Eye (tissue), 1 donor: ENCODE measurements at regions not wholly inside any gene's neighbourhood (a gene's known extent, or its start where the extent isn't known, plus 50 kb on each side); places are given as distances from the start of the nearest gene placed in this dataset.
"Not testable (repeated sequence)": the region's sequence is repeated elsewhere in the genome, so short reads cannot be mapped to it uniquely, and the experiment has no call there.

Experiments used
- DNase-seq: peaks from one replicate; pipeline ENCODE4 v3.0.0-alpha.2; 2015

DNA sequence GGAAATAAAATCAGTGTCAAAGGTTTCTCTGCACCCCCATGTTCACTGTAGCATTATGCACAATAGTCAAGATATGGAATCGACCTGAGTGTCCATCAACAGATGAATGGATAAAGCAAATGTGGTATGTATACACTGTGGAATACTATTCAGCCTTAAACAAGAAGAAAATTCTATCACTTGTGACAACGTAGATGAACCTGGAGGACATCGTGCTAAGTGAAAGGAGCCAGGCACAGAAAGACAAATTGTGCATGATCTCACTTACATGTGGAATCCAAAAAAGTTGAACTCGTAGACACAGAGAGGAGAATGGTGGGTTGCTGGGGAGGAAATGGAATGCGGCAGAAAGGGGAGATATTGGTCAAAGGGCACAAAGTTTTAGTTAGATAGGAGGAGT, 136.3 kb upstream of the ESR1 start:
- DNase-seq = no peak

- DNase-seq = no peak
Observed at GRCh38 chr6:151674578-151674977, 132.9 kb upstream of the ESR1 start.

- DNase-seq = peak; percentile 52
Observed at GRCh38 chr6:151675746-151676459, 131.6 kb upstream of the ESR1 start.

DNA sequence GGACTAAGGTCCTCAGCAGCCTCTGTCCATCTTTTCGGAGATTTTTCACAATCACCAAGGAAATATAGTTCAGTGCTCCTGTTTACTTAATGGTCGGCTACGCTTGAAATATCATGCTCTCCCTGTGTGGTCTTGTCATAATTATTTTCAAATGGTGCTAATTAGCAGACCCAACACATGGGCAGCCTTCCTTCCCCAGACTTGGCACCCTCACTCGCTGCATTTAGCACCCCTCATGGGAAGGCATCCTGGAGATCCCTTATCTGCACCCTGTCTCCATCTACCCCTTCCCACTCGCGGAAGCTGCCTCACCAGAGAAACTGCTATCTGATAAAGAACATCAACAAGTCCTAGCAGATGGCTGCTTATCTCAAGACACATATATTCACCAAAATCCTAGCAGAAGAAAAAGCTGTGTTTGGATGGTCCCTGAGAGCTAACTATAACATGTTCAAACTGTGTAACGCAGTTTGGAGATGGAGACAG, 131.0 kb upstream of the ESR1 start:
- DNase-seq = no peak

GRCh38 chr6:151677404-151677803, 130.1 kb upstream of the ESR1 start:
- no peak for DNase-seq

DNA sequence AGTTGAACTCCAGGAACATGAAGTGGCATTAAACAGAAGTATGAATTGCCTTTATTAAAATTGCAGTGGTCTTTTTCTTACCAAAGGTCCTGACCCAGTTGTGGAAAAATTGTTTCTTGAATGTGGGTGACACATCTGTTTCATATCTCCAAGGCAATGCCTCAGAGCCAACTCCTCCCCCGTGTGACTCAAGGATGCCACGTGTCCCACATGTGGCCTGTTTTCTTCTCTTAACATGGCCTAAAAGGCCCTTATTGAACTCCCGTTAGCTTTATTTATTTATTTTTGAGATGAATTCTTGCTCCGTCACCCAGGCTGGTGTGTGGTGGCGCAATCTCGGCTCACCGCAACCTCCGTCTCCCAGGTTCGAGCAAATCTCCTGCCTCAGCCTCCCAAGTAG, 128.4 kb upstream of the ESR1 start:
- DNase-seq = no peak

- DNase-seq = no peak
Observed at GRCh38 chr6:151679941-151680340, 127.5 kb upstream of the ESR1 start.

DNA sequence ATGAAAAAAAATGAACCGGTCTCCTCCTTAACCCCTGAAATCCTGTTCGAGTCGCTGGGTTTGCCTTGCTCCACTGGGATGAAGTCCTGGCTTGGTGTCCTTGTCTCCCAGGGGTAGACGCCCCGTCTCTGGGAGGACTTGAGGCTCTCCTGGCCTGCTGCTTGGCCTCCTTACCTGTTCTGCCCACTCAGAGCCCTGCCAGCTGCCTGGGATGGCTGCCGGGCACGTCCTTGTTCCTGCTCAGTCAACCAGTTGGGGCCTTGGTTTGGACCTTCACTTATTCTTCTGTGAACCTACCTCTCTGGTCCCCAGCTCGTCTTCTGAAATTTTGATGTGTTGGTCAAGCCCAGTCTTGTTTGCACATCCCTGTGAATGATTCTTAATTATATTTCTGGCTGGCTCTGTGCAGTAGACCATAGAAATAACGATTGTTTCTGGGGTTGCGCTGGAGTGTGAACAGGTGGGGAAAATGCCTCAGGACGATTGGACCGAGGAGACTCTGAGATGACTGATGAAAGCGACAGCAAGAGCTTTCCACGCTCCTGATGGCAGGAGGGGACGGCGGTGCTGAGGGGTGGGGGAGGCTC, 126.5 kb upstream of the ESR1 start:
- DNase-seq = peak; percentile 18

GRCh38 chr6:151681433-151682059, 125.9 kb upstream of the ESR1 start:
- no peak for DNase-seq

GRCh38 chr6:151682251-151682650, 125.2 kb upstream of the ESR1 start:
- DNase-seq = no peak

GRCh38 chr6:151682922-151683321, 124.6 kb upstream of the ESR1 start:
- no peak for DNase-seq

DNA sequence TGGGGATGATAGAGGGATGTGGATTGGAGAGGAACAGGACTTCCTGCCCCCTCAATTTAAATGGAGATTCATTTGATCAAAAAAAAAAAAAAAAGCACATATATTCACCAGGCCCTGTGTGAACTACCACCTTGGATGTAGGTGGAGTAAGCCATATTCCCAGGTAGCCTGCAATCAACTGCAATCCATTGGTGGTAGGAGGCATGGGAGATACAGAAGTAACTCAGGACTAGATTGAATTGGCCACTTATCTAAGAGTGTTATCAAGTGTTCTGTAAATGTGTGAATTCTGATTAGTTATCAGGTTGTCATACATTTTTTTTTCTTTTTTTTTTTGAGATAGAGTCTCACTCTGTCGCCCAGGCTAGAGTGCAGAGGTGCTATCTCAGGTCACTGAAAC, 124.1 kb upstream of the ESR1 start:
- DNase-seq = no peak

DNA sequence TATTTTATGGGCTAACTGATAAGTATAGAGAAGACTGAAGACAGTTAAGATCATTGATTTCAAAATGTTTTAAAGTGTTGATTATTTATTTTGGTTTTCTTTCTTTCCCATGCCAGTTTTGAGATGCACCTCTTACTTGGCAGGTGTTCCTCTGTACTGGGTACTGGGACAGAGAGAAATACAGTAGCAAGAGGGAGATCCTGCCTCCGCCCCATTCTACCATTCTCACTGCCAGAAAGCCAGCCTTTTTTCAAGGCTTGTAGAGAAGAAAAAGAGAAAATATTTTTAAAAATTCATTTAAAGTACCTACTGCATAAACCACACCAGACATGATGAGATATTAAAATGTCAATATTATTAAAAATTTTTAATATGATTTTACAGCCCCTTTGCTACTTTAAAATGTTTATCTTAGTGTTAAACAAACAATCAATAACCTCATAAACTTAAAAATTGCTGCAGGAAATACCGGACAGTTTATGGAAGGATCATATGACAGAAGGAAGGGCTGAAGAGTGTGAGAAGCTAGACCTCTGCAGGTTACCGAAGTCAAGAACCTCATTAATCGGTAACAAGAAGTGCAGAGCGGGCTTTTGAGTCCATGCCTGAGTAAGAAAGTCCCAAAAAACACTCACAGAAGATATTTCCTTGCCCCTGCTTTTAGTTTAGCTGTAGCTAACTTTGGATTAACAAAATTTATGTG, 117.8 kb upstream of the ESR1 start:
- no peak for DNase-seq

DNA sequence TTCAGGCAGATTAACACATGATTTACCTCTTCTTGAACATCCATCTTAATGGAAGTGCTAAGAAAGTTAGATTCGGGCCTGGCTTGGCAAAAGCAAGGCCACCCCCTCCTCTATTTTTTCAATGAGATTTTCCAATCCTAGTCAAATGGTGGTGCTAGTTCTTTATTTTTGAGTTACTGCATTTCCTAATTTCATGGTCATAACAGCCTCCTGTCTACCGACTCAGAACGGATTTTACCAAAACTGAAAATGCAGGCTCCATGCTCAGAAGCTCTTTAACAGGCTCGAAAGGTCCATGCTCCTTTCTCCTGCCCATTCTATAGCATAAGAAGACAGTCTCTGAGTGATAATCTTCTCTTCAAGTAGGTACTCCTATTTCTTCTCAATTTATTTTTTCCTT, 117.2 kb upstream of the ESR1 start:
- DNase-seq = no peak

DNA sequence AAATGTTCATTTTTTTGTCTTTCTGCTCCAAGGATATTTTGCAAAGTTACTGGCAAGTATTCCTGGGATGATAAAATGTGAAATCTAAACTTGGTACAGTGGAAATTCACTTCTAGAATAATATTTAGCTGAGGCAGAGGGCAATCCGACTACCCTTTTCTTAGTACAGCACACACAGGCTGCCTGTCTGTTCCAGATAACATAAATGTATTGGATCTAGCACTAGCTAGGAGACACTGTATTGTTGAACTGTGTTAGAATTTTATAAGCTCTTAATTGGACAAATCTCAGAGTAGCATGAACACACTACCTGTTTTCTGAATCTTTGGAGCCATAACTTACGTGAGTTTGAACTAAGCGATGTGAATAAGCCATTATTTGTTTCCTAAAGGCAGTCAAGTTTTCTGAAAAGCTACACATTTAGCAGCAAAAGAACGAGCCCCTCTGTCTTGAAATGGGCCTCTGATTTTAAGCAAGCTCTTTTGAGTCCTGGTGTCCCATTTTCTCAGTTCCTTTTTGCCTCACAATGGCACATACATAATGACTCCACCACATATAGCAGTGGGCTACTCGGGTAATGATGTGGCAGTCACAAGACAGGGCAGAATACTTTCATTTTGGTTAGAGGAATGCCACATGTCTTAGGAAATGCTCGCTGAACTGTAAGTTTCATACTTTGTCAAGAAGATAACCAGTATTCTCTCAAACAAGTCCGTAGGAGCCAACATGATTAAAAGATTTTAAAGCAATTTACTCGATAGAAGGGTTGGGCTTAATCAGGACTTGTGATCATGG, 116.5 kb upstream of the ESR1 start:
- peak; percentile 8 for DNase-seq

GRCh38 chr6:151692216-151692615, 115.3 kb upstream of the ESR1 start:
- DNase-seq = peak; percentile 12

- no peak for DNase-seq
Observed at GRCh38 chr6:151693366-151693765, 114.1 kb upstream of the ESR1 start.

DNA sequence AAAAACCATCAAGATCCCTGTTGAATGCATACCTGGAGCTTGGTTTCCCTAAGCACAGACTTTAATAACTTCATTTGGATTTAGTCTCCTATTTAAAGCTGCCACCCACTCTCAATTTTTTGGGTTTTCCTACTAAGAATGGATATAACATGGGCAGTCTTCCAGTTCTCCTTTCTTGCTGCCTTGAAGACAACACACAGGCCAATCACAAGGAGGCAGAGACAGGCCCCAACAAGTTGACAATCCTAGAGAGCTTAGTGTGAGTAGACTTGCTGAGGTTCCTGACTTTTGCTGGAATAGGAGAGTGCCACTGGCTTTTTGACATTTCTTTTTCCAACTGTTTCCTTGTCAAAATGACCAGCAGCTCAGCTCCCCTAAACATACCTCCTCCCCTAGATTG, 112.3 kb upstream of the ESR1 start:
- DNase-seq = no peak

GRCh38 chr6:151696302-151696701, 111.2 kb upstream of the ESR1 start:
- not testable (repeated sequence) for DNase-seq

DNA sequence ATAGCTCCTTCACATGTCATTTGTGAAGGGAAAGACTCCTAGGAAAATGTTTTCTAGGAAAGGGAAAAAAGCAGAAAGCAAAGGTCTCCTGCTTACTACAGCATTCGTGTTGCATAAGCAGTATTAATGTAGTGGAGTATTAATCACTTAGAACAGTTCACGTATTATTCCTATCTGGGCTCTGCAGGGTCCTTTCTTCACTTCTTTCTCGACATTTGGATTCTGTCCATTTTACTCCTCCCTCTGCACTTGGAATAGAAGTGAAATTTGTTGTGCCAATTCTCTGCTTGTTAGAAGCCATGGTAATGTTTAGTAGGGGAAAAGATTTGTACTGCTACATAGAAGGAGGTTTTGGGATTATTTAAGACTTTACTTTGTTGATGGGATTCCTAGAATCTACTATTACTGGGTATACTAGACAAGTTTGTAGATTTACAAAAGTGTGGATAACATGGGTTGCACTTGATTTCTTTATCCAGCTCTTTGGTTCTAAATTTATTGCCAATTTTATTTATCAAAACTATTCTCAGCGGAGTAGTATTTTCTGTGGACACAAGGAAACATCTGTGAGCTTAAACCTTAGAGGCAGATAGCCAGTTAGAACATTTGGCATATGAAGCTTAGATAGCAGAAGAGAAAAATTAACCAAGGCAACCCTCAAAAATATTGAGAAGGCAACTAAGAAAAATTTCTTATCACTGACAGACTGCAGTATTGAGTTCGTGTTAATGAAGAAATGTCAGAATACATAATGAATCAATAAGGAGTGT, 108.4 kb upstream of the ESR1 start:
- no peak for DNase-seq

DNA sequence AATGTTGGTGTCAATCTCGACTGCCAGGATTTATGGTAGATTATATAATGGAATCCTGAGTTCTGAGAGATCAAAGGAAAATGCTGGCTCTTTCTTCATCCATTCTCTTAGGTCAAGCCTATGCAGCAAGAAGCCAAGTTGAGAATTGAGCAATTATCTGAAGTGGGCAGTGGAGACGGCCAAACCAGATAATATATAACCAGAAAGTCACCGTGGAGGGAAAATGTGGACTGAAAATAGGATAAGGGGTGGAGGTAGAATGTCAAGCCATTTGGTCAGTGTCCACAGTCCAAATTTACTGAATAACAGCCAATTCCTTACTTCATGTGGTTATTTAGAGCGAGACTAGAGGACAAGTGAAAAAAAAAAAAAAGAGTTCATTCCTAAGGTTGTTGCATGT, 107.8 kb upstream of the ESR1 start:
- no peak for DNase-seq
